ENCODE measurements at regions not wholly inside any gene's neighbourhood (a gene's known extent, or its start where the extent isn't known, plus 50 kb on each side); places are given as distances from the start of the nearest gene placed in this dataset.

- TF ChIP-seq, protein P1, sequence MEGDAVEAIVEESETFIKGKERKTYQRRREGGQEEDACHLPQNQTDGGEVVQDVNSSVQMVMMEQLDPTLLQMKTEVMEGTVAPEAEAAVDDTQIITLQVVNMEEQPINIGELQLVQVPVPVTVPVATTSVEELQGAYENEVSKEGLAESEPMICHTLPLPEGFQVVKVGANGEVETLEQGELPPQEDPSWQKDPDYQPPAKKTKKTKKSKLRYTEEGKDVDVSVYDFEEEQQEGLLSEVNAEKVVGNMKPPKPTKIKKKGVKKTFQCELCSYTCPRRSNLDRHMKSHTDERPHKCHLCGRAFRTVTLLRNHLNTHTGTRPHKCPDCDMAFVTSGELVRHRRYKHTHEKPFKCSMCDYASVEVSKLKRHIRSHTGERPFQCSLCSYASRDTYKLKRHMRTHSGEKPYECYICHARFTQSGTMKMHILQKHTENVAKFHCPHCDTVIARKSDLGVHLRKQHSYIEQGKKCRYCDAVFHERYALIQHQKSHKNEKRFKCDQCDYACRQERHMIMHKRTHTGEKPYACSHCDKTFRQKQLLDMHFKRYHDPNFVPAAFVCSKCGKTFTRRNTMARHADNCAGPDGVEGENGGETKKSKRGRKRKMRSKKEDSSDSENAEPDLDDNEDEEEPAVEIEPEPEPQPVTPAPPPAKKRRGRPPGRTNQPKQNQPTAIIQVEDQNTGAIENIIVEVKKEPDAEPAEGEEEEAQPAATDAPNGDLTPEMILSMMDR (IDR thresholded peaks at IDR 0.05): no peak
- TF ChIP-seq POLR2A (IDR thresholded peaks at IDR 0.05): no peak
Observed at GRCh38 chr13:57531256-57531655, 100.3 kb upstream of the PCDH17 start.

Measured in right lobe of liver (tissue), 4 donors.